ENCODE measurements at regions not wholly inside any gene's neighbourhood (a gene's known extent, or its start where the extent isn't known, plus 50 kb on each side); places are given as distances from the start of the nearest gene placed in this dataset.

GRCh38 chr18:78069784-78070664 is 820.4 kb downstream of the GALR1 start:
- no peak for TF ChIP-seq FOXK2 (IDR thresholded peaks at IDR 0.05)
- TF ChIP-seq FOXM1 (IDR thresholded peaks at IDR 0.05; ENCODE audit: borderline replicate concordance) = no peak
